ENCODE measurements at regions not wholly inside any gene's neighbourhood (a gene's known extent, or its start where the extent isn't known, plus 50 kb on each side); places are given as distances from the start of the nearest gene placed in this dataset.

DNA sequence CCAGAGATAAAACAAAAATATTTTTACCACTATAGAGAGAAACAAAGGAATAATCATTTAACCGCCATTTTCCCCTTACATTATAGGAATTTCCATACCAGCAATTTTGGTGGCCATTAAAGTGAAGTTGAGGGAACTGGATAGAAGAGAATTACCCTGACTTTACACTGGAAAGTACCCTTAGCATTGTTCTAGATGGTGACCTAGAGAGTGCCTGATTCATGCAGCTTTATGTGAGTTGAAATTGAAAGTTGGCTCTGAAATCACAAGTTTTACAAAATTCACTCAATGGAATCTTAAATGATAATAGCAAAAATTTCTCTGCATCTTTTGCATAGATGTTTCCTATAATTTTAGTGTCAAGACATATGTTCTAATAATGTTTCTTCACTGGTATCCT is 55.7 kb upstream of the PREP start:
- no peaks in the 10 kb centered on the region for H3K27me3 ChIP-seq
- DNase-seq, result no peak
- no peak for ATAC-seq
- in situ Hi-C loops (cut with MboI; ENCODE audit: low sequenced_read_pairs in 4 of 4) (no loop called here), intact Hi-C loops (cut with DNase I; ENCODE audit: low total_unique reads) (no loop called here)
- TF ChIP-seq CTCF (IDR thresholded peaks at IDR 0.05 in 4 of 5, conservative IDR thresholded peaks at IDR 0.05 in 1 of 5), result no peak
- H3K36me3 ChIP-seq, result no peaks in the 10 kb centered on the region
- no peak overlapping the region for H3K27ac ChIP-seq
- no peaks in the 10 kb centered on the region for H3K4me1 ChIP-seq
- no peaks in the 10 kb centered on the region for H3K9me3 ChIP-seq
- no peak overlapping the region for H3K4me3 ChIP-seq

GRCh38 chr6:105458084-105458483 is 55.2 kb upstream of the PREP start:
- in situ Hi-C loops (cut with MboI; ENCODE audit: low sequenced_read_pairs in 4 of 4), result no loop called here
- ATAC-seq, result no peak
- H3K9me3 ChIP-seq, result no peaks in the 10 kb centered on the region

GRCh38 chr6:105453968-105454367 is 51.1 kb upstream of the PREP start:
- ATAC-seq (no peak), DNase-seq (no peak)
- no peaks in the 10 kb centered on the region for H3K36me3 ChIP-seq
- H3K4me1 ChIP-seq, result no peaks in the 10 kb centered on the region
- in situ Hi-C loops (cut with MboI; ENCODE audit: low sequenced_read_pairs in 4 of 4), result no loop called here
- H3K4me3 ChIP-seq, result no peak overlapping the region
- no peaks in the 10 kb centered on the region for H3K27me3 ChIP-seq
- H3K27ac ChIP-seq, result no peak overlapping the region
- no peaks in the 10 kb centered on the region for H3K9me3 ChIP-seq
- intact Hi-C loops (cut with DNase I; ENCODE audit: low total_unique reads), result no loop called here
- TF ChIP-seq CTCF (IDR thresholded peaks at IDR 0.05 in 4 of 5, conservative IDR thresholded peaks at IDR 0.05 in 1 of 5) (no peak), POLR2A (IDR thresholded peaks at IDR 0.05) (no peak)

More at GRCh38 chr6:105458084-105458483, 55.2 kb upstream of the PREP start:
- no peak for DNase-seq
- Histone ChIP-seq H3K4me3 (no peak overlapping the region), H3K27ac (no peak overlapping the region), H3K4me1 (no peaks in the 10 kb centered on the region), H3K36me3 (no peaks in the 10 kb centered on the region), H3K27me3 (no peaks in the 10 kb centered on the region)
- intact Hi-C loops (cut with DNase I; ENCODE audit: low total_unique reads), result no loop called here
- TF ChIP-seq CTCF (IDR thresholded peaks at IDR 0.05 in 4 of 5, conservative IDR thresholded peaks at IDR 0.05 in 1 of 5) (no peak), POLR2A (IDR thresholded peaks at IDR 0.05) (no peak)

DNA sequence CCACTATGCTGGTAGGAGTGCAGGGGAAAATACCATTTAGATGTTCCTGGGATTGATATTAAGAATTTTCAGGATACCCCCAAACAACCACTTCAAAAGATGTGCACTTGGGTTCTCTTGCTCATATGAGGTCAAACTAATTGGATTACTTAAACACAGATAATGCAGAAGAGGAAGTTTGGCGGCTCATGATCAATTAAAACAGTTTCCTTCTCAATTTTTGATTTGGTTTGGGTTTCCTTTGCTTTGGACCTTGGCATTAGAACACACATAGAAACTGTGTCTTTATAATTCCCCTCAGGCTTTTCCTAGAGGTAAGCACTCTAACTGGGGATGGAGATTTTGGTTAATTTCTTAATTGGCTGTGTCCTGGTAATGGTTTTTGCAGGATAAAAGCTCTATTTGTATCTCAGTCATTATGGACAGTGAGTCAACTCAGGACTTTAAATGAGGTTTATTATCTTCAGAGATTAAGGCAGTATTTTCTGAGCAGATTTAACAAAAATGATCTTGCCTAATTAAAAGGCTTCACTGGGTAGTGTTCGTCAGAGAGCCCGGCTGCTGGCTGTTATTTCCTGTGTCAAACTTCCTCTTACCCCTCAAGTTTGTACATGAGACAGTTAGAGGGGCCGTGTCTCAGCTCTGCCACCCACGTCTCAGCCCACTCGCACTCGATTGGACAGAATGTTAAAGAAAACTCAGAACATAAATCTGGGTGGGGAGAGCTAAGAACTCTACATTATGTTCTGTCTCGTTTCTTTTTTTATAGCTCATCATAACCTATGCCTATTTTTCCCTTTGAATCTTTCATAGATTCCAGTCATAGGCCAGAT is 50.3 kb upstream of the PREP start:
- no peak overlapping the region for H3K4me3 ChIP-seq
- DNase-seq, result no peak
- TF ChIP-seq POLR2A (IDR thresholded peaks at IDR 0.05) (no peak), CTCF (IDR thresholded peaks at IDR 0.05 in 4 of 5, conservative IDR thresholded peaks at IDR 0.05 in 1 of 5) (no peak)
- intact Hi-C loops (cut with DNase I; ENCODE audit: low total_unique reads) (no loop called here), in situ Hi-C loops (cut with MboI; ENCODE audit: low sequenced_read_pairs in 4 of 4) (no loop called here)
- no peaks in the 10 kb centered on the region for H3K4me1 ChIP-seq
- no peak overlapping the region for H3K27ac ChIP-seq
- ATAC-seq, result no peak
- H3K27me3 ChIP-seq, result no peaks in the 10 kb centered on the region
- H3K9me3 ChIP-seq, result no peaks in the 10 kb centered on the region
- no peaks in the 10 kb centered on the region for H3K36me3 ChIP-seq

All from gastrocnemius medialis (tissue), 4 donors.